ENCODE measurements at regions not wholly inside any gene's neighbourhood (a gene's known extent, or its start where the extent isn't known, plus 50 kb on each side); places are given as distances from the start of the nearest gene placed in this dataset.

DNA sequence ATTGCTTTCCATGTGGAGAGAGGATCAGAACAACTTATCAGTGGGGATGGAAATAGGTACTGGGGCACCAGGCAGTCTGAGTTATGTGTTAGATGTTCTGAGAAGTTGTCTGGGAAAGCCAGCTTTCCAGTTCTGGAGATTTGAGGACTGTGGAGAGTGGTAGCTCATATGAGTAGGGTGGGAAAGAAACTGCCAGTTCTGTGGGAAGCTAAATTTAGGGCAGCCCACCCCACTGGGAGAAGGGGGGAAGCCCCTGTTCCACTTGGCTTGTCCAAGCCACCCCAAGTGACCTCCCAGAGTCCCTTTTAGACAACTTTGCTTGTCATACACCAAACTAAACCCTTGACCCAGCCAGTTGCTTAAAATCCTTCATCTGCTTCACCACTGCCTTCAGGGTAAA, 189.5 kb downstream of the REEP3 start:
- FAIRE-seq: no peak

DNA sequence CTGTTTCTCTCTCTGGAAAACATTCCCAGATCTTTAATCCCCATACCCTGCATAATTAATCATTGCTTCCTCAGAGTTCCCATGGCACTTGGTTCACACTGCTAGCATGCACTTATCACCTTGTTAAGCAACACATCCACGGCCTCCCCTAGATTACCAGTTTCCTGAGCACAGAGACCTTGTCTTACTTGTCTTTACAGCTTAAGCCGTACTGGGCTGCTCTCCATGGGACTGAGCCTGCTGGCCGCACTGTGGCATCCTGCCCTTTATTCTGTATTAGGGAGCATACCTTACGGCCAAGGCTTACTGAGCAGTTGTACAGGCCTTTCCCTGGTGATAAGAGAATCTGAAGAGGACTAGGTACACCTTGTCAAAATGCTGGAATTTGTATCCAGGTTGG, 190.2 kb downstream of the REEP3 start:
- FAIRE-seq: no peak

DNA sequence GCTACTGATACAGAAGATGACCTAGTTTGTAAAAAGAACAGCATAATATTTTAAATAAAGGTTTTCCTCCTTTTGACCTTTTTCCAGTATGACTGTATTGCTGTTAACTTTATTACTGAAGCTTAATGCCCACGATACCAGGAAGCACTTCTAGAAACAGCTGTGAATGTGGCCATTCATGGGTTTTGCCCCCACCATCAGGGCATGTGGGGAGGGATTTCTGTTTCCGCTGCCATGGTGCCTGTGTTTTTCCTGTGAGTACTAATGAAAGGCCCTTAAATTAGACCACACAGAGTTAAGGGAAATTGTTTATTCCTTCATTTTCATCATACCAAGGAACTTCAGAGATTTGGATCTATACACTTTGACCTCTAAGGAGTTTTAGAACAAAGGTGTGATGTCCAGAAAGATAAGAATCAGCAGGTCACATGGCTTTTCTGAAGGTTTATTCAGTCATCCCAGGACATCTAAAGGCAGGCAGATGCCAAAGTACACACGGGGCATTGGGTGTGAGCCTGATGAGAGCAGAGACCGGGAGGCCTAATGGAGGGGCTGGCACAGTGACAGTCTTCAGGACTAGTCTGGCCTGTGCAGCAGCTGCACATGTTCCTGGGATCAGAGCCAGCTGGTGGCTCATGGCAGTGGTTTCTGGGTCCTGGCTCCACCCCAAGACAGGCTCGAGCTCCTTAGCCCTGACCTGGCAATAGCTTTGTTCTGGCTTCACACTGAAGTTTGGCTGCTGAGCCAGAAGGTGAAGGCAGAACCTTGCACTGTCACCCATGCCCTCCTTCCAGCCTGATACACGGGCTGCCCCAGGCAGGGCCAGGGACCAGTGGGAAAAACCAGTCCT, 190.9 kb downstream of the REEP3 start:
- FAIRE-seq: no peak

DNA sequence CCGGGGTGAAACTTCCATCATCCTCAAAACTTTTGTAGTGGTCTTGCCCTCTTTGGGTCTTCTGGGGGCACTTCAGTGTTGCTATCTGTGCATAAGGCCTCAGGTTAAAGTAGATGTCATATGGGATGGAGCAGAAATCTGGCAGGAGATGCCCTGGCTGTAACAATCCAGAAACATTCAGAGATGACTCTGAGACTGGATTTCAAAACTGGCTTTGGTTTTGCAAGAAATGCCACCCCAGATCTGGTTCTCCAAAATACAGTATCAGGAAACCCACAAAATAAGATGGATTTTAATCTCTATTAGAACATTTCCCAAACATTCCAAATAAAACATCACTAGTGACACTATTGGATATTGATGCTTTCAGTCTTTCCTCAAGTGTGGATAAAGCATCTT, 191.5 kb downstream of the REEP3 start:
- no peak for FAIRE-seq

GRCh38 chr10:63713191-63714144, 192.3 kb downstream of the REEP3 start:
- FAIRE-seq: no peak

DNA sequence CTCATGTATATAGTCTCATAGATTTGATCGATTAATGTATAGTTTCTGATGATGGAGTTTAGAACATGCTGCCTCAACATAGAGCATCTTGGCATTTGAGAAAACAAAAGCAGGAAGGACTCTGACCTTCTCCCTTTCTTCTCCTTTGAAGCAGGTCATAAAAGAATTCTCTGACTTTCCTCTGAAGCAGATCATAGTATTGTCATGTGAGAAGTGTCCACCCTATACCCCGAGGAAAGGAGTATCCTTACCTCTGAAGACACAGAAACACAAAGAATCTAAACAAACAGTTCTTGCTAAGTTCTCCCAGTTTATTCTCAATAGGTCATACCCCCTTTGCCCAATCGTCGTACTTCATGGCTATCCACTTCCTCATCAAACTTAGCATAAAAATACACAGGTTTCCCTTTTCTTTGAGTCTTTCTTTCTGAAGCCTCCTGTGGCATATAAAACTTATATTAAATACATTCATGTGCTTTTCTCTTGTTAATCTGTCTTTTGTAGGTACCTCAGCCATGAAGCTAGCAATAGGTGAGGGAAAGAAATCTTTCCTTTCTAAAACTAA, 194.9 kb downstream of the REEP3 start:
- FAIRE-seq: no peak

GRCh38 chr10:63717027-63717715, 196.0 kb downstream of the REEP3 start:
- no peak for FAIRE-seq

DNA sequence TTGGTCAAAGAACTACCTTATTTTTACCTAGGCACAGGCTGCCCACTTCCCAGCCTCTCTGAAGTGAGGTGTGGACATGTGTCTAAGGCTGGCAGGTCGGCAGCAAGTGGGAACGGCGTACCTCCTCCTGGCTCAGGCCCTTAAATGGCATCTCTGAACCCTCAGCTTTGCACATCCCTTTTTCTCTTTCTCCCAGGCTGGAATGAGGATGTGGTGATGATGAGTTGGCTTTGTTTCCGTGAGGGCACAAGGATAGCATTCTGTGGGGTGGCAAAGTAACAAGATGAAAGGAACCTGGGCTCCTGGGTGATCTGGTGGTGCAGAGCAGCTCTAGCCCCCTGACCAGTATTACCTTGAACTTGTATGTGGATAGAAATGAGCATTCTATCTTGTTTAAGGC, 196.8 kb downstream of the REEP3 start:
- FAIRE-seq: no peak

DNA sequence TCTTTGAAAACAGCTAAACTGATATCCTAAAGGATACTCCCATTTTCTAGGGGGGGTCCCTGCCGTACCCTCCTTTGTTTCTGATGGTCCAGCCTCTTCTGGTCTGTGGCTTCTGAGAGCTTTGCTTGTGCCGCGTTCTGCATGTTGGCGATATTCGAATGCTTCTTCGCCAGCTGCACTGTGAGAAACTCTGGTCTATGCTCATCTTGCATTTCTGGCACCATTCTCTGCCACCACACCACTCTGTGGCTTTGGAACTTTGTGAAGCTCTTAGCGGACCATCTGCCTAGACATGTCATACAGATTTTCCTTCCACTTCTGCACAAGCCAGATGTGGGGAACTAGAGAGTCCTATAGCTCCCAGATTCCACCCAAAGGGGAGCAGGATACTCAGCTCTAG, 197.2 kb downstream of the REEP3 start:
- no peak for FAIRE-seq

- no peak for FAIRE-seq
These were observed 198.1 kb downstream of the REEP3 start for GRCh38 chr10:63719226-63719856.

- no peak for FAIRE-seq
These were observed 198.9 kb downstream of the REEP3 start for GRCh38 chr10:63720072-63720537.

DNA sequence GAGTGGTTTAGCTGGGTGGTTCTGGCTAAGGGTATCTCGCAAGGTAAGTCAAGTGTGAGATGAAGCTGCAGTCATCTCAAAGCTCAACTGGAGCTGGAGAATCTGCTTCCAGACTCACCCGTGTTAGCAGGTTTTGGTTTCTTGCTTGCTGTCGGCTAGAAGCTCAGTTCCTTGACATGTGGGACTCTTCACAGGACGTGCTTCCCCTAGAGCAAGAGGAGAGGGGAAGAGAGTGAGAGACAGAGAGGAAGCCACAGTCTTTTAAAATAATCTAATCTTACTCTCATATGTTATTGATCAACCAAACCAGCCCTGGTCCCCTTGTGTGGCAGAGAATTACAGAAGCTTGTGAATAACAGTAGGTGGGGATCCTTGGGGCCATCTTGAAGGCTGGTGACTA, 199.5 kb downstream of the REEP3 start:
- FAIRE-seq: no peak

DNA sequence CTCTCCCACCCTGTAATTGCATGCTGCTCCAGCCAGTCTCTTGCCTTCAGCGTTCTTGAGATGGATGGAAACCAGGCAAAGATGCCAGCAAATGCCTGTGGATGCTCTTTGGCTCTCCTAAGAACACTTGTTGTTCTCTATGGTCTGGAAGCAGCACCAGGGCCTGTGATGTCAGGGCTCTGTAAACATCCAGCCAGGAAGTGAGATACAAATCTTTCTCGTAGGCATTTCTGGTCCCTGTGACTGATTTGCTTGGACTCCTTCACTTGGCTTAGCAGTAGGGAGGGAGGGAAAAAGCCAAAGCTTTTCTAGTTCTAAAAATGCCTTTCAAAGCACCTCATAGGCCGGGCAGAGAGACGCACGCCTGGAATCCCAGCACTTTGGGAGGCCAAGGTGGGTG, 201.3 kb downstream of the REEP3 start:
- FAIRE-seq: no peak

GRCh38 chr10:63723320-63723719, 202.1 kb downstream of the REEP3 start:
- no peak for FAIRE-seq

GRCh38 chr10:63723741-63724140, 202.5 kb downstream of the REEP3 start:
- FAIRE-seq: no peak

- no peak for FAIRE-seq
These were observed 203.7 kb downstream of the REEP3 start for GRCh38 chr10:63724922-63725321.

DNA sequence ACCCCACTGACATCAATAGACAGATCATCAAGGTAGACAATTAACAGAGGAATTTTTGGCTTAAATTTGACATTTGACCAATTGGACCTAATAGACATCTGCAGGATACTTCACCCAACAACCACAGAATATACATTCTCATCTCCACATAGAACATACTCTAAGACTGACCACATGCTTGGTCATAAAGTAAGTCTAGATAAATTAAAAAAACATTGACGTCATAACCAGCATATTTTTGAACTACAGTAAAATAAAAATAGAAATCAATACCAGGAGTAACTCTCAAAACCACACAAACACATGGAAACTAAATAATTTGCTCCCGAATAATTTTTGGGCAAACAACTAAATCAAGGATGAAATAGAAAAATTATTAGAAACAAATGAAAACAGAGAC, 205.7 kb downstream of the REEP3 start:
- FAIRE-seq: no peak

- FAIRE-seq: no peak
These were observed 206.4 kb downstream of the REEP3 start for GRCh38 chr10:63727636-63728035.

DNA sequence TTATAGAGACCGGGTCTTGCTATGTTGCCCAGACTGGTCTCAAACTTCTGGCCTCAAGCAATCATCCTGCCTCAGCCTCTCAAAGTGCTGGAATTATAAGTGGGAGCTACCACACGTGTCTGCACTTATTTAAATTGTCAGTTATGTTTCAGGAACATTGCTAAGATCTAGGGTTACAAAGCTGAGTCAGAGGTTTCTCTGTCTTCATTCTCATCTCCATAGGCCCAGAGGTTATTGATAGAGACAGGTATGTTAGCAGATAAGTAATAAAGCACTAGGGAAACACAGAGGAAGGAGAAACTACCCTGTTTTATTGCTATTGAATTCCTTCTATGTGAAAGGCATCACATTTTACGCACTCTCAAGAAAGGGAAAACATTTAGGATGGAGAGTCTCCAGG, 214.1 kb downstream of the REEP3 start:
- FAIRE-seq: no peak

DNA sequence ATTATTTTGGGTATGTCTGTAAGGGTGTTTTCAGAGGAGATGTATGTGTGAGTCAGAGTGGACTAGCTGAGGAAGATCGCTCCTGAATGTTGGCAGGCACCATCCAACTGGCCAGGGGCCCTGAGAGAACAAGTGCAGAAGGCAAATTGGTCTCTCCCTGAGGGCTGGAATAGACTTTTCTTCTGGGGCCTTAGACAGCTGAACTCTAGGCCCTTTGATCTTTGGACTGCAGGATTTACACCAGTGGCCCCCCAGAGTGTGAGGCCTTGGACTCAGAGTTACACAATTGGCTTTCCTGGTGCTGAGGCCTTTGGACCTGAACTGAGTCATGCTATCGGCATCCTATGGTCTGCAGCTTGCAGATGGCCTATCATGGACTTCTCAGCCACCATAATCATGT, 217.2 kb downstream of the REEP3 start:
- no peak for FAIRE-seq

DNA sequence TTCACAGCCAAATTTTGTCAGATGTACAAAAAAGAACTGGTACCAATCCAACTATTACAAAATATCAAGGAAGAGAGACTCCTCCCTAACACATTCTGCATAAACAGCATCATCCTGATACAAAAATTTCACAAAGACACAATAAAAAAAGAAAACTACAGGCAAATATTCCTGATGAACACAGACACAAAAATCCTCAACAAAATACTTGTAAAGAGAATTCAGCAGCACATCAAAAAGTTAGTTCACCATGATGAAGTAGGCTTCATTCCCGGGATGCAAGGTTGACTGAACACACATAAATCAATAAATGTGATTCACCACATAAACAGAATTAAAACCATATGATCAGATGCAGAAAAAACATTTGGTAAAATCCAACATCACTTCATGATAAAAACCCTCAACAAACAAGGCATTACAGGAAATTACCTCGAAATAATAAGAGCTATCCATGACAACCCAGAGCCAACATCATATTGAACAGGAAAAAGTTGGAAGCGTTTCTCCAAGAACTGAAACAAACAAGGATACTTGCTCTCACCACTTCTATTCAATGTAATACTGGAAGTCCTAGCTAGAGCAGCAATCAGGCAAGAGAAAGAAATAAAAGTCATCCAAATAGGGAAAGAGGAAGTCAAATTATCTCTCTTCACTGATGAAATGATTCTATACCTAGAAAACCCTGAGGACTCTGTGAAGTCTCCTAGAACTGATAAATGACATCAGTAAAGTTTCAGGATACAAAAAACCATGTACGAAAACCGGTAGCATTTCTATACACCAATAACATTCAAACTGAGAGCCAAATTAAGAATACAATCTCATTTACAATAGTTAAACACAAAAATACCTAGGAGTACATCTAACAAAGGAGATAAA, 223.1 kb downstream of the REEP3 start:
- FAIRE-seq: no peak

Data from colon (tissue), 2 donors.